Thoracic aorta (tissue), 2 donors: ENCODE measurements at regions not wholly inside any gene's neighbourhood (a gene's known extent, or its start where the extent isn't known, plus 50 kb on each side); places are given as distances from the start of the nearest gene placed in this dataset.

Experiments used
- ATAC-seq: fragments of 150-250 bp; one replicate; pipeline ENCODE4 v1.8.0; 2017; ENCODE audit warnings: low read depth; ENCODE audit not compliant: insufficient number of reproducible peaks, low FRiP score
- DNase-seq: peaks from one replicate; pipeline ENCODE4 v3.0.0-alpha.2; 2020; ENCODE audit warnings: low spot score
- H3K27ac ChIP-seq, 2 donors: fragments of 200-600 bp; sonication (generic); 1 replicate in 1 of 2; 2 replicates in 1 of 2; pipeline ENCODE4 v1.5.1; 2016; ENCODE audit warnings: mild to moderate bottlenecking in 2 of 2, moderate library complexity in 2 of 2
- H3K27me3 ChIP-seq: fragments of 200-600 bp; sonication (generic); replicated peaks from 2 replicates; pipeline ENCODE4 v1.6.0; 2016; ENCODE audit warnings: mild to moderate bottlenecking; ENCODE audit not compliant: insufficient read depth
- H3K36me3 ChIP-seq: fragments of 200-600 bp; sonication (generic); one replicate; pipeline ENCODE4 v1.5.1; 2016
- H3K4me1 ChIP-seq, 2 donors: fragments of 200-600 bp; sonication (generic); 1 replicate in 1 of 2; 2 replicates in 1 of 2; pipeline versions ENCODE4 v1.5.1 to v1.6.0; 2016; ENCODE audit warnings: low read depth in 2 of 2, mild to moderate bottlenecking in 1 of 2; ENCODE audit not compliant: control insufficient read depth in 1 of 2
- H3K4me3 ChIP-seq: fragments of 200-600 bp; sonication (generic); 2 replicates; pipeline ENCODE4 v1.5.1; 2016; ENCODE audit warnings: mild to moderate bottlenecking
- H3K9me3 ChIP-seq: fragments of 200-600 bp; sonication (generic); 2 replicates; pipeline ENCODE4 v1.5.1; 2016
- CTCF ChIP-seq: fragments of 200-600 bp; sonication (generic); IDR thresholded peaks from one replicate; pipeline ENCODE4 v1.5.1; 2019; ENCODE audit warnings: antibody characterized with exemption

- Histone ChIP-seq H3K9me3 (no peaks in the 10 kb centered on the region), H3K4me3 (no peak overlapping the region), H3K36me3 (no peaks in the 10 kb centered on the region), H3K4me1 (no peaks in the 10 kb centered on the region), H3K27ac (no peak overlapping the region), H3K27me3 (no peaks in the 10 kb centered on the region)
- TF ChIP-seq CTCF, result no peak
- ATAC-seq (no peak), DNase-seq (no peak)
Measured at GRCh38 chr3:111438283-111438682, 103.7 kb upstream of the CD96 start.

- no peaks in the 10 kb centered on the region for H3K36me3 ChIP-seq
- TF ChIP-seq CTCF, result no peak
- H3K27ac ChIP-seq, result no peak overlapping the region
- DNase-seq, result no peak
- no peak overlapping the region for H3K4me3 ChIP-seq
- ATAC-seq, result no peak
- no peaks in the 10 kb centered on the region for H3K27me3 ChIP-seq
- H3K4me1 ChIP-seq, result no peaks in the 10 kb centered on the region
- H3K9me3 ChIP-seq, result no peaks in the 10 kb centered on the region
Measured at GRCh38 chr3:111454551-111454950, 87.4 kb upstream of the CD96 start.

GRCh38 chr3:111465081-111465670, 76.8 kb upstream of the CD96 start:
- DNase-seq, result no peak
- Histone ChIP-seq H3K27me3 (no peaks in the 10 kb centered on the region), H3K36me3 (no peaks in the 10 kb centered on the region), H3K9me3 (no peaks in the 10 kb centered on the region), H3K27ac (no peak overlapping the region), H3K4me3 (no peak overlapping the region), H3K4me1 (no peaks in the 10 kb centered on the region)
- ATAC-seq, result no peak
- no peak for TF ChIP-seq CTCF

GRCh38 chr3:111470032-111470431, 72.0 kb upstream of the CD96 start:
- Histone ChIP-seq H3K27me3 (no peaks in the 10 kb centered on the region), H3K36me3 (no peaks in the 10 kb centered on the region), H3K27ac (no peak overlapping the region), H3K4me1 (no peaks in the 10 kb centered on the region), H3K9me3 (no peaks in the 10 kb centered on the region), H3K4me3 (no peak overlapping the region)
- no peak for TF ChIP-seq CTCF
- DNase-seq, result no peak
- no peak for ATAC-seq

GRCh38 chr3:111471831-111472230, 70.2 kb upstream of the CD96 start:
- no peak for DNase-seq
- no peak for ATAC-seq
- Histone ChIP-seq H3K9me3 (no peaks in the 10 kb centered on the region), H3K4me1 (no peaks in the 10 kb centered on the region), H3K4me3 (no peak overlapping the region), H3K27ac (no peak overlapping the region), H3K27me3 (no peaks in the 10 kb centered on the region), H3K36me3 (no peaks in the 10 kb centered on the region)
- no peak for TF ChIP-seq CTCF
